Left kidney (tissue), 1 donor: ENCODE measurements at regions not wholly inside any gene's neighbourhood (a gene's known extent, or its start where the extent isn't known, plus 50 kb on each side); places are given as distances from the start of the nearest gene placed in this dataset.
"Not testable (repeated sequence)": the region's sequence is repeated elsewhere in the genome, so short reads cannot be mapped to it uniquely, and the experiment has no call there.

Experiments
- DNase-seq: peaks from one replicate; pipeline ENCODE4 v3.0.0-alpha.2; 2013

- no peak for DNase-seq
These were observed 106.0 kb downstream of the MEX3B start for GRCh38 chr15:81939604-81940440.

GRCh38 chr15:81937189-81937588 lies 108.6 kb downstream of the MEX3B start:
- no peak for DNase-seq

DNA sequence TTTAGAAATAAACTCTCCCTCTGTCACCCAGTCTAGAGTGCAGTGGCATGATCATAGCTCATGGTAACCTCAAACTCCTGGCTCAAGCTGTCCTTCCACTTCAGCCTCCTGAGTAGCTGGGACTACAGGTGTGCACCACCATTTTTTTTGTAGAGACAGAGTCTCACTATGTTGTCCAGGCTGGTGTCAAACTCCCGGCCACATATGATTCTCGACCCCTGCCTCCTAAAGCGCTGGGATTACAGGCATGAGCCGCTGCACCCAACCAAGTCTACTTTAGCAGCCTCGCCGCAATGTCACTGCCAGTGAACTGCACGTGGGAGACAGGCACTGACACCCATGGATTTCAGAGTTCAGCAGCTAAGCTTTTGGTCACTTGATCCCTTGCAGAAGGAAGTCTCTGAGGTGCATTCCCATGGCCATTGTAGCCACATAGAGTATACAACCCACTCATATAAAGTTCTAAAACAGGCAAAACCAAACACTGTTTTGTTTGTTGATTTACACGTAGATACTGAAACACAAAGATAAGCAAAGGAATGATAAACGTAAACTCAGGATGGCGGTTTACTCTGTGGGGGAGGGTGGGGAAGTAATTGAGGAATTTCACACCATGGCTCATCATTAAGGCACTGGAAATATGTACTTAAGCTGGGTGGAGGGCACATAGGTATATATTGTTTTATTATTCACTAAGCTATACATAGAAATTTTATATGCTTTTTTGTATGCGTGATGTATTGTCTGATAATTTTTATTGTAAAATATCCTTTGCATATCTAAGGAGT lies 115.0 kb downstream of the MEX3B start:
- no peak for DNase-seq

- DNase-seq, result no peak
These were observed 116.3 kb downstream of the MEX3B start for GRCh38 chr15:81929557-81929956.

DNA sequence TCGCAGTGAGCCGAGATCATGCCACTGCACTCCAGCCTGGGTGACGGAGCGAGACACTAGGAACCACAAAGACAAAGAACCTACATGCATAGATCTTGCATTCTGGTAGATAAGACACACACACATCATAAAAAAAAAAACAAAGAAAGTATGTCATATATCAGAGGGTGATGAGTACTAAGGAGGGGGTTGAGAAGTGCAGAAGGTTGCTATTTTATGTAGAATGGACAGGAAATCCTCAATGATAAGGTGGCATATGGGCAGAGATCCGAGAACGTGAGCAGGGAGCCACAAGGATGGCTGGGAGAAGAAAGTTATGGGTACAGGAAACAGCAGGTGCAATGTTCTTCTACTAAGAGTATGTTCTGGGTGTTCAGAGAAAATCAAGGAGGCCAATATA lies 118.8 kb downstream of the MEX3B start:
- no peak for DNase-seq

DNA sequence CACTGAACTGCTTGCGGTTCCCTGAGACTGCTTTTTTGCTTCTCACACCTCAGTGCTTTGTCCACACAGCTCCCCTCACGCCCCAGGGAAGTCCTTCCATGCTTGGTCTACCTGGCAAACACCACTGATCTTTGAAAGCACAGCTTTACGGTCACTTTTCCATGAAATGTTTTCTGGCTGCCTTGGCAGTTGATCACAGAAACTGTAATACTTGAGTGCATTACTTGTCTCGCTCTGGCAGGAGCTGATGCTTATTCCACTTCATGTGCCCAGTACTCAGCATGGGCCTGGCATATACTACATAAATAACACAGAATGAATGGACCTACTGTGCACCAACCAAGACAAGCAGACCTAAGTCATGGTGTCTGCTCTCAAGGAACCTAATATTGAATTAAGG lies 121.1 kb downstream of the MEX3B start:
- DNase-seq, result no peak

GRCh38 chr15:81923561-81924350 lies 122.1 kb downstream of the MEX3B start:
- DNase-seq, result no peak

GRCh38 chr15:81922143-81922542 lies 123.7 kb downstream of the MEX3B start:
- no peak for DNase-seq

DNA sequence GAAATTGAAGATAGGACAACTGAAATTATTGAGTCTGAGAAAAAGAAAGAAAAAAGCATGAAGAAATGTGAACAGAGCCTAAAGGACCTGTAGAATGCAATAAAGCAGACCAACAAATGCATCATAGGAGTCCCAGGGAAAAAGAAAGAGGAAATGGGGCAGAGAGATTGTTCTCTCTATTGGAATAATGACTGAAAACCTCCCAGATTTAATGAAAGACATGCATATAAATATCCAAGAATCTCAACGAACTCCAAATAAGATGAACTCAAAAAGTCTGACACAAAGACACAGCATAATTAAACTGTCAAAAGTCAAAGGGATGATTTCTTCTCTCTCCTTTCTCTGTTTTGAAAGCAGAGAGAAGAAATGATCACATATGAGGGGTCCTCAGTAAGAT lies 124.7 kb downstream of the MEX3B start:
- no peak for DNase-seq

DNA sequence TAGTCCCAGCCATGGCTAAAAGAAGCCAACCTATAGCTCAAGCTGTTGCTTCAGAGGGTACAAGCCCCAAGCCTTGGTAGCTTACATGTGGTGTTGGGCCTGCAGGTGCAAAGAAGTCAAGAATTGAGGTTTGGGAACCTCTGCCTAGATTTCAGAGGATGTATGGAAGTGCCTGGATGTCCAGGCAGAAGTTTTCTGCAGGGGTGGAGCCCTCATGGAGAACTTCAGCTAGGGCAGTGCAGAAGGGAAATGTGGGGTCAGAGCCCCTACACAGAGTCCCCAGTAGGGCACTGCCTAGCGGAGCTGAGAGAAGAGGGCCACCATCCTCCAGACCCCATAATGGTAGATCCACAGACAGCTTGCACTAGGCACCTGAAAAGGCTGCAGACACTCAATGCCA lies 127.1 kb downstream of the MEX3B start:
- not testable (repeated sequence) for DNase-seq

DNA sequence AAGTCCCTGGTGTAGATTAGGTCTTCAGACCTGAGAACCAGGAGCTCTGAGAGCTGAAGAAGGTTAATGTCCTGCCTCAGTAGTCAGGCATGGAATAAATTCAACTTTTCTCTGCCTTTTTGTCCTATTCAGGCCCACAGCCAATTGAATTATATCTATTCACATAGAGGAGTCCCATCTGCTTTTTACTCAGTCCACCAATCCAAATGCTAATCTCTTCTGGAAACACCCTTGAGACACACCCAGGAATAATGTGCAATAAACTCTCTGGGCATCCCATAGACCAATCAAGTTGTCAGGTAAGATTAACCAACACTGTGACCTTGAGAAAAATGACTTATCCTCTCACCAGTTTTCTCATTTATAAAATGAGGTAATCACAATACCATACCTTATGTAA lies 129.4 kb downstream of the MEX3B start:
- DNase-seq, result no peak

DNA sequence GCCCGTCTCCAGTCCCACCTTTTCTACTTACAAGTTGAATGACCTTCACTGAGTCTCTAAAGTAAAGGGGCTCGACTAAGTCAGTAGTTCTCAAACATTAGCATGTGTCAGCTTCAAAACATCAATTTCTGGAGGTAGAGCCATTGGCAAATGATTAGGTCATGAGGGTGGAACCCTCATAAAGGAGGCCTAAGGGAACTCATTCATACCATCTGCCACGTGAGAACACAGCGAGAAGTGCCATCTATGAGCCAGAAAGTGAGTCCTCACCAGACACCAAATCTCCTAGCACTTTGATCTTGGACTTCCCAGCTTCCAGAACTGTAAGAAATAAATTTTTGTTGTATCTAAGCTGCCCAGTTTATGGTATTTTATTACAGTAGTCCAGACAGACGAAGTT lies 129.8 kb downstream of the MEX3B start:
- DNase-seq, result no peak

GRCh38 chr15:81914734-81915256 lies 131.0 kb downstream of the MEX3B start:
- DNase-seq, result no peak

- DNase-seq, result no peak
These were observed 131.5 kb downstream of the MEX3B start for GRCh38 chr15:81914333-81914732.

GRCh38 chr15:81911022-81911971 lies 134.5 kb downstream of the MEX3B start:
- DNase-seq, result no peak

- DNase-seq, result no peak
These were observed 135.3 kb downstream of the MEX3B start for GRCh38 chr15:81910355-81911021.

GRCh38 chr15:81909011-81909358 lies 136.8 kb downstream of the MEX3B start:
- DNase-seq, result no peak

DNA sequence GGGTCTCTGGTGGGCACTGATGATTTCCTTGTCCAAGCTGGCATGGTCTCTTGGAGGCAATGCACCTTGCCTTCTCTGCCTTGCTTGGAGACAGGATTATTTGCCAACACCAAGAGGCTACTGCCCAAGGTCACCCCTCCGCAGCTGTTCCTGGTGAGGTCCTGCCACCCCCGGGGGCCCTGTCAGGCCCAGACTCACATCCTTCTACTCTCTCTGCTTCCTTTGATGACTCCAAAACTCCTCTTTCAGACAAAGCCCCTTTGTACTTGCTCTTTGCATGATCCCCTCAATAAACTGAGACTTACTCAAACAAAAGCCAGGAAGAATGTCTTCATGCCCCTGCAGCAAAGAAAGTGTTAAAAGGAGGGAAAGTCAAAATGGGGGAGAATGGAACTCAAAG lies 137.7 kb downstream of the MEX3B start:
- no peak for DNase-seq

- no peak for DNase-seq
These were observed 138.3 kb downstream of the MEX3B start for GRCh38 chr15:81907521-81907920.

DNA sequence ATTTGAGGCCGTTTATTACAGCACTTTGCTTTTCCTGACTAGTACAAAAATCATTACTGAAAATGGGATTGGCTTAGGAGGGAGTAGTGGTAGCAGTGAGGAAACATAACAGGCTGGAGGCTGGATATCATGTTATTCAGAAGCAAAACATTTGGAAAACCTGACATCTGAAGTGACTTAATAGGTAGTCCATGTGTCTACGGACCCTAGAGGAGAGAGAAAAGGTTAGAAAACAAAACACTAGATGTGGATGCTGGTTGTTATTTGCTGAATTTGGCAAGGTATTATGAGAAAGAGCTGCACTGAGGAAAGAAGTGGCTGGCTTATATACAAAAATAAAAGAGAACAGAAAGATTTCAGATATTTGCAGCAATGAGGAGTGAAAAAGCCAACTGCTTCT lies 139.9 kb downstream of the MEX3B start:
- DNase-seq, result no peak

- no peak for DNase-seq
These were observed 144.5 kb downstream of the MEX3B start for GRCh38 chr15:81901319-81901718.
